ENCODE measurements at regions not wholly inside any gene's neighbourhood (a gene's known extent, or its start where the extent isn't known, plus 50 kb on each side); places are given as distances from the start of the nearest gene placed in this dataset.

- TF ChIP-seq ZNF609 (CRISPR knock-in tag; IDR thresholded peaks at IDR 0.05; ENCODE audit: borderline replicate concordance) (no peak), UBTF (IDR thresholded peaks at IDR 0.05; ENCODE audit: borderline replicate concordance in 1 of 2, low read depth in 2 of 2, low read length in 2 of 2) (no peak), GATA2 (CRISPR knock-in tag; IDR thresholded peaks at IDR 0.05) (no peak), ELK1 (CRISPR knock-in tag; IDR thresholded peaks at IDR 0.05) (no peak), KAT7 (CRISPR knock-in tag; IDR thresholded peaks at IDR 0.05; ENCODE audit: borderline replicate concordance) (no peak)
These were observed 491.6 kb downstream of the QKI start (continued) for GRCh38 chr6:163906006-163906710.

Data from K562 (cell line).